ENCODE measurements at regions not wholly inside any gene's neighbourhood (a gene's known extent, or its start where the extent isn't known, plus 50 kb on each side); places are given as distances from the start of the nearest gene placed in this dataset.
"Not testable (repeated sequence)": the region's sequence is repeated elsewhere in the genome, so short reads cannot be mapped to it uniquely, and the experiment has no call there.

DNA sequence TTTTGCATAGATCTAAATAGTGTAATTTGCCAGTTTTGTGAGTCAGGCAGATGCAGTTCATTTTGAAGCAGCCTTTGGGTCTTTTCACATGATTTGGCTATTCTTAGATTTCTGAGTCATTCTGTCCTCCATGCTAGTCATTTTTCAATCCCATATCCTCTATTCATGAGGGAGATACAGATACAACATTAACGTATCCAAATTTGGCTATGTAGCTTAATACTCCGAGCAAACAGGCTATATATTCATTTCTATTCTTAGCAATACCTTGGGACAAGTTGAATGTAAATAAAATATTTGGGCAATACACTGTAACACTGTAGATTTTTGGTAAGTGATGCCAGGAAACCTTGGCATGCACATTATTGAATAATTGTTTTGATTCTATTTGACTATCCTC is 270.7 kb upstream of the PDE3A start:
- no peak for DNase-seq

DNA sequence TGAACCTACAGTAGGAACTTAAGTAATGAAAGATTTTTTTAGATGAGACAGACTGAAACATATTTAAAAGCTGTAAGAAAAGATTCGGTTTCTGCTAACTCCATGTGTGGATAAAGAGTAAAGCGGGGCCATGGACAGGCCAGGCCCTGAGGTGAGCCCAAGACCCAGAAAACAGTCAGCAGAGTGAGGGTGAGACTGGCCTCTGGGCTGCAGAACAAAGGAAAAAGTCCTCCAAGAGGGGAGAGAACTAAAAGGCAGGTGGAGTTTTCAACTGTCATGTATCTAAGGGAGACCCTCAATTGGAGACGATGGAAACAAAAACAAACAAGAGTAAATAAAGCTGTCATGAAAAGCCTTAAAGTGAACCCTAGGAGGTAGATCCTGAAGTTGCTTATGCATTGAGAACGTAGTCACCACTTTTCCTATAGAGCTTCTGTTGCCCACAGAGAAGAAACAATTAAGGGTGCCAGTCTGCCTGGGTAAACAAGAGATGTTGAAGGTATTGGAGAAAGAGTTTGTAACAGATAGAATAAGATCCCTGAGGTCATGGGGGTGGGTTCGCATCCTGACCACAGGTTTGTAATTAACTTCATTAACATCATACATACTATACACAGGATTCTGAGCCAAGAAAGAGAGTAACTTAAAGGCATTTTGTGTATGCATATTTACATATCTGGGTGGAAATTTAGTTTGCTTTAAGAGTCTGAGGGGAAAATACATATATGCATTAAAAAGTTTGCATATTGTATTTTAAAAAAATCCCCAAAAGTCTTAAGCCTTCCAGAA is 268.7 kb upstream of the PDE3A start:
- no peak for DNase-seq

DNA sequence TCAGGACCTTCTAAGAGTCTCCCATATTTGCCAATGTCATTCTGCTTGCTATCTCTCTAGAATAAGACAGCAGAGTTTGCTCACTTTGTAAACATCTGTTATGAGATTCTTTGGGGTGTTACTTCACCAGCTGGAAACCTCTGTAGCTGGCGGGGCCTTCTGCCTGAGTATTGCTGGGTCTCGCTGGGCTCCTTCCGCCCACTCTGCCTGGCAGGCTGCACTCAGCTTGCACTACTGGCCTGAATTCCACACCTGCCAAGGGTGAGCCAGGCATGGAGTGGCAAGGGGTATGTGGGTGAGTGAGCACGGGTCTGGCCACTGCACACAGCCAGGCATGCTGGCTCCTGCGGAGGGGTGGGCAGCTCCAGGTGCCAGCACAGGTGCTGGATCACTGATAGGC is 267.3 kb upstream of the PDE3A start:
- DNase-seq, result no peak

DNA sequence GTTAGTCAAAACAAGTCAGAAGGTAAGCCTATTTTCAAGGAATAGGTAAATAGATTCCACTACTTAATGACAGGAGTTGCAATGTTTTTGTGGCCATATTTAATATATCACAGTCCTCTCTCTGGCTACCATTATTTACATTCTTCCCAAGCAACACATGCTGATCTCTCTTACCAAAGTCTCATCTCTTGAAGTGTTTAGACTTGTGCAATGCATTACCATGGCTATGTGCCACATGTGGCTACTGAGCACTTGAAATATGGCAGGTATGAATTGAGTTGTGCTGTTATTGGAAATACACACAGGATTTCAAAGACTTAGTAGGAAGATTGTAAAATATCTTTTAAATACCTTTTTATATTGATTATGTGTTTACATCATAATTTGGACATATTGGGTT is 262.4 kb upstream of the PDE3A start:
- DNase-seq, result no peak

DNA sequence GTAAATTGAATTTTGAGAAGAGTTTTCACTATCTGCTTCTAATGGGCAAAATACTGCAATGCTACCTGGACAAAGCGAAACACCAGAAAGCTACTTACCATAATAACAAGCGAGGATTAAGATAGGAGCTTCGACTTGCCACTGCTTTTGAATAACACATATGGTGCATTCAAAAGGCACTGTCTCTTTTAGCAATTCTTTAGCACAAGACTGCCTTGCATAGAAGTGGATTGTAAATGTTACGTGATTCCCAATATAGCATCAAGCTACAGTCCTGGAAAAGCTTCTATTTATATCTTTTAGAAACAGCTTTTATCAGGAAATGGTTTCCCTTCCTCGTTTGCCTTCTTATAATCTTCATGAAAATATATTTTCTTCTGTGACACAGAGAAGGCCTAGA is 258.7 kb upstream of the PDE3A start:
- DNase-seq, result no peak

DNA sequence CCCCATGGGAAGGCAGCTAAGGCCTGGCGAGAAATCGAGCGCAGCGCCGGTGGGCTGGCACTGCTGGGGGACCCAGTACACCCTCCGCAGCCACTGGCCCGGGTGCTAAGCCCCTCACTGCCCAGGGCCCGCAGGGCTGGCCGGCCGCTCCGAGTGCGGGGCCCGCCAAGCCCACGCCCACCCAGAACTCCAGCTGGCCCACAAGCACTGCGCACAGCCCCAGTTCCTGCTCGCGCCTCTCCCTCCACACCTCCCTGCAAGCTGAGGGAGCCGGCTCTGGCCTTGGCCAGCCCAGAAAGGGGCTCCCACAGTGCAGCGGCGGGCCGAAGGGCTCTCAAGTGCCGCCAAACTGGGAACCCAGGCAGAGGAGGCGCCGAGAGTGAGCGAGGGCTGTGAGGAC is 253.0 kb upstream of the PDE3A start:
- not testable (repeated sequence) for DNase-seq

DNA sequence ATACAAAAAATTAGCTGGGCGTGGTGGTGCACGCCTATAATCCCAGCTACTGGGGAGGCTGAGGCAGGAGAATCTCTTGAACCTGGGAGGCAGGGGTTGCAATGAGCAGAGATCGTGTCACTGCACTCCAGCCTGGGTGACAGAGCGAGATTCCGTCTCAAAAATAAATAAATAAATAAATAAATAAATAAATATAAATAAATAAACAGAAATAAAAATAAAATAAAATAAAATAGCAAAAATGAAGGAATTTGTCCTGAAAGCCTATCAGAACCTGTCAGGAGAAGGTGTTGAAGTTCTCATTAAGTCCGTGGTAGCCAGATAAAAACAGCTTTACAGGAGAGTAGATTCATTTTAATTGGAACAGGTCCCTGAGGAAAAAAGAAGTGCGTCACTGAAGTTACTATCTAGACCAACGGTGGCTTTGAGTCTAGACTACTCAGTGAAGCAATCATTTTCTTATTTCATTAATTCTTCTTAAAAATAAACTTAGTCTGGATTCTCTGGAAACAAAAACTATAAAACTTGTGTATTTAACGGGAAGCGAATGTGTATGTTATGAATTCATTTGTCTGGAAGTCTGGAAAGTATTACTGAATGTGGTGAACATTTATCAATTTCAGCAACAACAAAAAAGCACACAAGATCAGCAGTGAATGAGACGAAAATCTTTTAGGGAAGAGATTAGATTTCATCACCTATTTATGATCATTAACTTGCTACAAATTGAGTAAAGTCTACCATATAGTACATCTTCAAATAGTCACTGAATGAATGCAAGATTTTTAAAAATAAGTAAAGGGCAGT is 248.5 kb upstream of the PDE3A start:
- no peak for DNase-seq

DNA sequence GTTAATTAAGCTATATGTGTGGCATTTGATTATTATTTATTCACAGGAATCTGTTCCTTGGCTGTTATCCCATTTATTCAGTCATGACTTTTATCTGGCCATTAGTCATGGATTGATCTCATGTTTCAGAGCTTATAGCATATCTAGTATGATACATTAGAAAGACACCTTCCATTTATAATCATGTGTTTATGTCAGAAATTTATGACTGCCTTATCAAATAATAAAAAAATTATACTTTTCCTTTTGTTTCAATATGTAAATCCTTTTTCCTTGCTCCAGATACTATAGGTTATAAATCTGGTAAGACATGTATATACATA is 248.0 kb upstream of the PDE3A start:
- no peak for DNase-seq

DNA sequence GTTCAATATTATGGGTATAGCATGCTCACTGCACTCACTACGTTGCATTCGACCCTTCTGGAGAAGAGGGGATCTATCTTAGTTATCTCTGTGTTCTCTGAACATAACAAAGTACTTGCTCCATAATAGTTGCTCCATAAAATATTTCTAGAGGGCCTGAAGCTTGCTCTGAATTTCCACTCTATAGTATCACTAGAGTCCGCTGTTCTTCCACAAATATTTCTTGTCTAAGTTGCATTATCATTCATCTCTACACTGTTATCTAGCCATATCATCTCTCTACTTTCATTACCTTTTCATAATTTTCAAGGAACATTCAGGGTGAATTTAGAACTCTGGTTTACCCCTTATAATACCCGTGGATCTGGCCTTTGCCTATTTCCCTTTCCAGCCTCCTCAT is 246.1 kb upstream of the PDE3A start:
- no peak for DNase-seq

DNA sequence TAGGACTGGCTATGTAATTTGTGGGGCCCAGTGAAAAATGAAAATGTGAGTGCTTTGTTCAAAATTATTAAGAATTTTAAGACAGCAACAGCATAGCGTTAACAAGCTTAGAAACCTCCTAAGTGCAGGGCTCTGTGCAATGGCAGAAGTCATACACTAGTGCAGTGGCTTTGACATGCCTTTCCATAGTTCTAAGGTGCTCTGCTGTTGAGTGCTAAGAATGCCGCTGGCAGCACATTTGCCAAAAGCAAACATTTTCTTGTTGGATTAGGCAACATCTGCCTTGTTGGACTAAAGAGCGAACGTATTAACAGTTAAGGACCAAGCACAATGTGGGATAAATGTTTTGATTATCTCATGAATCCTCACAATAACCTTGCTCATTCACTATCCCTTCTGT is 244.9 kb upstream of the PDE3A start:
- no peak for DNase-seq

DNA sequence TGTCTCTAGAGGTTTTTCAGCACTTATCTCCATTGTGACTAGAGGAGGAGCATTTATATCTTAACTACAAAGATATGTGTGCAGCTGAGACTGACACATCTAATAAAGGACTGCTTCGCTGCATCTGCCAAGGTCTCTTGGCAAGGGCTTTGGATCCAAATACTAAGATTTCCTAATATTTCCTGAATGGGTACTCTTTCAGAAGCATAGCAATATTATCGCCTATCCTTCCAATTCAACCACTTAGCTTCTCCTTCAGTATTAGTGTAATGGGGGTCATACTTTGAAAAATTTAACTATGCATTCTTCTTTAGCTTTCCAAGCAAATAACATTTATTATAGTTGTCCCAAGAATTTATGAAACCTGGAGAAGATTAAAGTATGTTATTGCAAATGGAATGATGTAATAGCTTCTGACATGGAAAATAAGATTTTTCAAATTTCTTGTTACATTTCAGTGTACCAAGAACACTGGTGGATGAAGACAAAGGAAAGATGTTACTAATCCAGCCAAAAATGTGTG is 243.0 kb upstream of the PDE3A start:
- no peak for DNase-seq

DNA sequence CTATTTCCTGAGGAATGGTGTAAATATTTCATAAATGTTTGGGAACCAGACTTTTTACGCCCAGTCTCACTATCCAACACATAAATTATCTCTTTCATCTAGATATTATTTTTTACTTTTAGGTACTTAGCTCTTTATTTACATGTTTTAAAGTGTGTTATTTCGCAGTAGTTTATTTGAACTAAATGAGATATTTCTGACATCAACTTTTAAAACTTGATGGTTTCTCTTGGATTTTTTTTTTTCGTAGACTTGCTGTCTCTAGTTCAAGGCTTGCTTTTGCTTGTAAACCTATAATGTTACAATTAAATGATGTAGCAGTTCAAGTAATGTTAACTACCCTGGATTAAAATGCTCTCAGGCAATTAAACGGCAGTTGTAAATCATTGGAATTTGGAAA is 241.7 kb upstream of the PDE3A start:
- DNase-seq, result no peak

DNA sequence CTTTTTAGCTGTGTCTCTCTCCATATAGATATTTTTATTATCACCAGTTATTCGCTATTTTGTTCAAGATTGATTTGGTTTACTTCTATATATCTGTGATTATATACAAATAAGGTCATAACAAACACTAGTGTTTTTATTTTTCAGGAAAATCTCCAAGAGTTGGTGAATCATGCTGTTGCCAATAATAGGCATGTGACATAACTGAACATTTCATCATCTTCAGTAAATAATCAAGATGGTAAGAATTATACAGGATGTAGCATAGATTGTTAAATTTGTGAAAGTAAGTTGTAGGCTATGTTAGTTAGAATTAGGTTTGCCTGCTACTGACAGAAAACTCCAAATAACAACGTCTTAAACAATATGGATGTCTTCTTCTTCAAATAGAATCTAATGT is 240.9 kb upstream of the PDE3A start:
- DNase-seq, result no peak

DNA sequence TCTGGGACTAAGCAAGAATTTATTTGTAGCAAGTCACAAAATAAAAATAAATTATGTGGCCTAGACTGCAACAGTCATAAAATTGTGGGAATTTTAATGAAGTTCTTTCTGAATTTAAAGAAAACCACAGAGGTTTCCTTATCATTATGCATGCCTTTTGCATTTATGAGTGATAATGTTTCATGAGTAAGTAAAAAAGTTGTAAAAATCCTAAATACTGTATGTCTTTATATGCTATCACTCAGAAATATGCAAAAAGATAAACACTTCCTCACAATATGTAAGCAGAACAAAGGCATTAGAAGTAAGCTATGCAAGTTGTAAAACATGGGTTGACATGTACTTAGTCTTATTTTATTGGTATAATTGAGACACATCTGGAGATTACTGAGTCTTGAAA is 239.4 kb upstream of the PDE3A start:
- no peak for DNase-seq

DNA sequence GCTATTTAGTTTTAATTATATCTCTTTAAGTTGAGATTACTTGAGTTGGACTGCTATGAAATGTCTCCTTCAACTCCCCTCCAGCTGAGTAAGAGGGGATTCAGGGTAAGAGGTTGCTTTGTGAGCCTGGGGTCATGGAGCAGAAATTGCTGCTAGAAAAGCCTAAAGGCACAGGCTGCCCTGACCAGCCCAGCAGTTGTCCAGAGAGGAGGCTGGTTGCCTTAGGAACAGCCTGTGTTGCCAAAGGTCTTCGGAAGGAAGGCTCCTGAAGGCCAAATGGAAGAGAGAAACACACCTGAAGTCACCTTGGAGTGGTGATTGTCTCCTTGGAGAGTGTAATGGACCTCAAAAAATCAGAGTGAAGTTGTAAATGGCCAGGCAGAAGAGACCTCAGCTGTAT is 235.5 kb upstream of the PDE3A start:
- DNase-seq, result no peak

DNA sequence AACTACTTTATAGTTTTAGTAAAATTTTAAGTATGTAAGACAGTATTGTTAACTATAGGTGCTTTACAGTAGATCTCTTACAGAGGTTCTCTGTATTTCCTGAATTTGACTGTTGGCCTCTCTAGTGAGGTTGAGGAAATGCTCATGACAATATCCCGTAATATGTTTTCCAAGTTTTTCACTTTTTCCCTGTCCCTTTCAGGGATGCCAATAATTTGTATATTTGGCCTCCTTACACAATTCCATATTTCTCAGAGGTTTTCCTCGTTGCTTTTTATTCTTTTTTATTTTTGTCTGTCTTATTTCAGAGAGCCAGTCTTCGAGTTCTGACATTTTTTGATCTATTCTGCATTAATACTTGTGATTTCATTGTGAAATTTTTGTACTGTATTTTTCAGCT is 233.7 kb upstream of the PDE3A start:
- DNase-seq, result no peak

DNA sequence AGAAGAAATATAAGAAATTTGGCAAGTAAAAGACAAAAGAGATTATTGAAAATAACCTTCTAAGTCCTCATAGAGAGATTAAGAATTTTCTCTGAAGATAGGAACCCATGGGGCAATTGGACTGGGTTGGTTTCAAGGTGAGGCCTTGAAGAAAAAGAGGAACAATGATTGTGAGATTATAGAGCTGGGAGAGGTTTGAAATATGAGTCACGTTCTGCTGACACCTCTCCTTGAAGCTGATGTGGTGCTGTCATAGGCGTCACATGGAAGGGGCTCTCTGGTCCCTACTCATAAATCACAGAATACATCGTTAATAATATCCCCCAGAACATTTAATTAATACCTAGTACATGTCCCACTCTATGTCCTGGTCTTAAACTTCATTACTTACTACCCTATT is 227.6 kb upstream of the PDE3A start:
- no peak for DNase-seq

DNA sequence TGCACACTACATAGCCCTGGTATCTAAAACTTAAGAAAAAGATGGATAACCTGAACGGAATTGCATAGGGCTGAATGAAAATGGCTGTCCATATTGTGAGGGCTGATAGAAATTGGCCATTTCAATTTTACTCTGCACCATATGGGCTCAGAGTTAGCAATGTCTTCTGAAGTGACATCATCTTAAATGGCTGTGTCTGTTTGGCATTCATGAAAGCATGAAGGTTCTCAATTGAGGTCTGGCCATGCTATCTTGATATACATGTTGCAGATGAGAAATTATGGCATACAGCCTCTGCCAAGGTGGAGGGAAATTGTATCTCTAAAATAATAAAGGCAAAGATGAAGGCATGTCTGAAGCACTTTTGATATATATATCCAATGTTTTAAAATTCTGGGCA is 226.0 kb upstream of the PDE3A start:
- no peak for DNase-seq

DNA sequence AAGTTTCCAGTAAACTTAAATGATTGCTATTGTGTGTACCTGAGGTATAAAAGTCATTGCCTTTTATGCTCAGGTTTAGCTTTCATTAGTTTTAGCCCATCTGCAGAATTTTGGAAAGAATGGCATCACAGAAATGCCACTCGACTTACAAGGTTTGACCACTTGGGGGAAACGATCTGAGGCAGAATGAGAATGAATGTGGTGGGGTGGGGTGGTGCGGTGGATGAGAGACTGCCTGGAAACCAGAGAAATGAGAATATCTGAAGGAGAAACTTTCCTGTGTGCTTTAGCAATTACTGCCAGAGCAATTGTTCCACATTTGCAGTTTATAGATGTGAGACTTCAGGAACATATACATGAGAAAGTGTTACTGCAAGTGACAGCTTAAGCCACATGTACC is 225.4 kb upstream of the PDE3A start:
- DNase-seq, result no peak

DNA sequence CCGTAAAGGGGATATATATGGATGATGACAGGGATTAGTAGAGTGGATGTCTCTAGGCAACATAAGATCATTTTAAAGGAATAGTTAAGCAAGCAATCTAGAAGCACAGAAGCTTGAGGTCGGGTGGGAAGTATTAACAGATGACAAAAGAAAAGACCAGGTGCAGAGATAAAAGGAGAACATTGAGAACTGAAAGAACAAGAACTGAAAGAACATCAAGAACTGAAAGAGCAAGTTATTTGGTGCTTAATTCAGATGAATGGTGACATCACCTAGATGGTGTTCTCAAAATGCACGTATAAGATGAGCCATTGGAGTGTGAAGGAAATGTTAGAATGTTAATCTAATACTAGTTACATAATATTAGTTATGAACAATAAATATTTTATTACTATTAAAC is 224.0 kb upstream of the PDE3A start:
- DNase-seq, result no peak

DNA sequence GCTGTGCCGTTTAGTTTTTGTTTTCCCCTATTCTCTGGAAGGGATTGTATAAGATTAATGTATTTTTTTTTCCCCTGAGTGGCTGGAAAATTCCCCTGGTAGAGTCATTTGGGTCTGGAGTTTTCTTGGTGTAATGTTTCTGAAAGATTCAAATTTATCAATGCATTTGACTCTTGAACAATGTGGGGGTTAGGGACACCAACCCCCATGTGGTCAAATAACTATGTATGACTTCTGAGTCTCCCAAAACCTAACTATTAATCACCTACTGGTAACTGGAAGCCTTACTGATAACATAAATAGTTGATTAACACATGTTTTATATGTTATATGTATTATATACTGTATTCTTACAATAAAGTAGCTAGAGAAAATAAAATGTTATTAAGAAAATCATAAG is 220.1 kb upstream of the PDE3A start:
- no peak for DNase-seq

DNA sequence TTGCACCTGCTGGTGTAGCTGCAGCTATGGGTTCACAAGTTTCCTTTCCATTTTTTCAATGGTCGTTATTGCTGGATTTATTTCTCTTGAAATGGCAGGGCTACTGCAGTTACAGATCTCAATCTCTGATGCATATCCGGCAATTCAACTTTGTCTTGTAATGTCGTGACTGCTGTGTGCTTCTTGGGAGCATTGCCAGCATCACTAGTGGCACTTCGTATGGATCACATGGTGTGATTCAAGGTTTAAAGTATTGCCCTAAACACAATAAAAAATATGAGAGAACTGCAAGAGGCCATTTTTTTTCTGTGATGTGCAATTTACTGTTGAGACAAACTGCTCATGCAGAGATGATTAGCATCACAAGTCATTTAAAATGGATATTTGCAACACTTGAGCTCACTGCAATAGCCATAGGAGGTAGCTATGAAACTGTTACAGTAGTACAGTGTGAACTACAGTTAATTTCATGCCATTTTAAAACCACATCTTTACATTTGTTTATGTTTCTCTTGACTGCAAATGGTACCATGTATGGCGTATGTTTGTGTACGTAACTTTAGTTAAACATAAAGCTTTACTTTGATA is 217.4 kb upstream of the PDE3A start:
- DNase-seq, result no peak

DNA sequence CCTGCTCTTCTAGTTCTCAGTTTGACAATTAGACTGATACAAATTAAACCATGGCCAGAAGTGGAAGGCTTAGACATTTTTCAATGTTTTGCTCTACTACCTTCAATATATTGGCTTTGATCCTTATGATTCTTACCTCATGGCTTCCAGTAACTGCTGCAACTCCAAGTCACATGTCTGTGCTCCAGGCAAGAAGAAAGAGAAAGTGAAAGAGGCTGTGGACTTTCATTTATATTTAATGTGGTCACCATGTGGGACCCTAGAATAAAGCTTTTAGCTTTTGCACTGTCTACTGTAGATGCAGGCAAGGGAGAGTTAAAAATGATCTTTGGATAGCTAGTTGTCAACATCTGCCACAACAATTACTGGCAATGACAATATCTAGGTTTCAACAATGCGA is 214.3 kb upstream of the PDE3A start:
- DNase-seq, result no peak

DNA sequence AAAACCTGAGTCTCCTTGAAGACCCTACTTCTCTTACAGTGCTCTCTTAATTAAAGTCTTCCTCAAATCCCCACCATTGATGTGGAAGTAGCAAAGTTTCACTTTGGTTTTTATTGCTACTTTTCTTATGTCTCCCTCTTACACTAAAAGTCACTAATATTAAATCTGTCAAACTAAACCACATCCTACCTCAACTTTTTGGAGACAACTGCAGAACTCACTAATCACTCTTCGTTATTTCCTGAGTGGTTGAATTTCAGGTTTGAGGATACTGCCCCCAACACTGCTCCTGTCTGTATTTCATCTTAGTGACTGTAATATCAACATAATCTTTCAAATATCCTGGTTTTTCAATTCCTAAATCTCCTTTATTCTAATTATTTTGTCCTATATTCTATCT is 213.0 kb upstream of the PDE3A start:
- DNase-seq, result no peak

All from NCI-H510A (cell line).